Right kidney (tissue), 1 donor: ENCODE measurements at regions not wholly inside any gene's neighbourhood (a gene's known extent, or its start where the extent isn't known, plus 50 kb on each side); places are given as distances from the start of the nearest gene placed in this dataset.

Experiments used
- DNase-seq: peaks from one replicate; pipeline ENCODE4 v3.0.0-alpha.2; 2016

DNA sequence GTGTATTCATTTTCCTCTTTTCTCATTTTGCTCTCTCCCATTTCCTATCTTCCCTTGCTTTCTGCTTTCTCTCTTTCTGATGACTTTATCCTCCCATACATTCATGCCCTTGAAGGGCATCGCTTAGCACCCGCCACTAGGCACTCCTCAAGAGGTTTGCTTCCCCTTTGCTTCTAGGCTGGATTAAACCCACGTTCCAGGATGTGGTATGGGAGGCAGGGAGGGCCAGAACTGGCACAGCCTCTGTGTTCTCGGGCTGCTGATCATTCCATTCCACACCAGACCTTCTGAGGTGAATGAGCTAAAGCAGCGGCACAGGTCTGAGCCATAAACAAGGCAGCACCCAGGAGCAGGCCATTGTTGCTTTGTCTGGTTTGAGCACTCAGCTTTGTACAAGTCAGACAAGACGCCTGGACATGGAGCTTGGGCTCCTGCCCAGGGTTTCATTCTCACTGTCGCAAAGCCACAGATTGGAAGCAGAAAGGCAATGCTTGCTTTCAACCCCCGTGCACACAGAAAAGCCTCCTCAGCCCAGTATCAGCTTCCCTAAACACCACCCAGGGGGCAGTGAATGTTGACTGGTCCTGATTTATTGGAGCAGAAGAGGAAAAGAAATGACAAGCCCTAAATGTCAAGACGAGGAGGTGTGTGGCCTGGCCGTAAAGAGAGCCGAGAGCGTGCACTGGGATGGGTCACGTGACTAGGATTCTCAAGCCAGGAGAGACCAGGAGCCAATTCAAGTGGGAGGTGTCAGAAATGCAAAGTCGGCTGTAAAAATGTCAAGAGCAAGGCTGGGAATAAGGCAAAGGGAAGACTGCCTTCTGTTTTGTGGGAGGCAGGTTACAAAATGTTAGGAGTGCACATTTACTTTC is 218.0 kb upstream of the SERP2 start:
- DNase-seq, result peak; percentile 82

DNA sequence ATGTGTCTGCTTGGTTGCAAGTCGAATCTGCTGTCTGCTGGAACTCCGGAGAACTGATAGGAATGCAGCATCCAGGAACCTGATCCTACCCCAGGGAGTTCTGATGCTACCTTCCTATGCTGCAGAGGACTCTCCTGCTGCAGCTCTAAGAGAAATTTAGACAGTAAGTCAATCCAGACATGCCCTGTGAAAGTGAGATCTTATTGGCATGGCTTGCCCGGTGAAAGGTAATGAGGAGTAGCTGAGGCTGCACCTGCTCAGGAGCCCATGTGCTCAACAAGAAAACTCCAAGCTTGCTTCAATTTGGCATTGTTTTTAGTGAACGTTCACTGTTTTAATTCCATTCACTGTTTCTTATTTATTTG is 217.3 kb upstream of the SERP2 start:
- no peak for DNase-seq

DNA sequence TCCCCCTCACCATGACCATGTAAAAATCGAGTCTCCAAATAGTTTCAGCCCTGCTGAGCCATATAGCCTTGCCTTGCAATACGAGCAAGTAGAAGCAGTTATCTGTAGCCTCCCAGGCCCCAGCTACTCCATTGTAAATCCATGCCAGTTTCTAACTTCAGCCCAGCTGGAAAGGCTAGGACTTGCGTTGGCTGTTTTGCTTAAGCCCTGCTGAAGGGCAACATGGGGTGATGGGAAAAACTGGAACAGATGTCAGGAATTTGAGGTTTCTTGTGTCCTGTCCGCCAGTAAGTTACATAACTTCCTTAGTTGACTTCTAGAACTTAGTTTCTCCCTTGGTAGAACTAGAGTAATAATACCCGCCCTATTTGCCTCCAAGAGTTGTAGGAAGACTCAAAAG is 216.0 kb upstream of the SERP2 start:
- DNase-seq, result no peak

DNA sequence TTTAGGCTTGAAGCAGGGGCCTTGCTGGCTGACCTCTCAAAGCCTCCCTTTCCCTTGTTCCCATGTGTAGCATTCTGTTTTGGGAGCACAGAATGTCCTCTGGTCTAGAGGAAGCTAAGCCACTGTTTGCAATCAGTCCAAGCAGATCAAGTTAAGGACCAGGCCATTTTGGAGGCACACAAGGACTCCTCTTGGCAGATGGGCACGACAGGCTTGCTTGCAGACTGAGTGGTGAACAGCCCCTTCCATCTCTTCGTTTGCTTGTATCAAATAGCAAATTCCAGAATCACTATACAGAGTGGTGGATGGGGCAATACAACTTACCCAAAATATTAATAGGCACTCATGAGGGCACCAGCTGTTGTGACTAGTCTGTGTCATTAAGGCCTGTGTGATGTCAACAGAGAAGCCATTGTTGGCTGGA is 215.5 kb upstream of the SERP2 start:
- no peak for DNase-seq

DNA sequence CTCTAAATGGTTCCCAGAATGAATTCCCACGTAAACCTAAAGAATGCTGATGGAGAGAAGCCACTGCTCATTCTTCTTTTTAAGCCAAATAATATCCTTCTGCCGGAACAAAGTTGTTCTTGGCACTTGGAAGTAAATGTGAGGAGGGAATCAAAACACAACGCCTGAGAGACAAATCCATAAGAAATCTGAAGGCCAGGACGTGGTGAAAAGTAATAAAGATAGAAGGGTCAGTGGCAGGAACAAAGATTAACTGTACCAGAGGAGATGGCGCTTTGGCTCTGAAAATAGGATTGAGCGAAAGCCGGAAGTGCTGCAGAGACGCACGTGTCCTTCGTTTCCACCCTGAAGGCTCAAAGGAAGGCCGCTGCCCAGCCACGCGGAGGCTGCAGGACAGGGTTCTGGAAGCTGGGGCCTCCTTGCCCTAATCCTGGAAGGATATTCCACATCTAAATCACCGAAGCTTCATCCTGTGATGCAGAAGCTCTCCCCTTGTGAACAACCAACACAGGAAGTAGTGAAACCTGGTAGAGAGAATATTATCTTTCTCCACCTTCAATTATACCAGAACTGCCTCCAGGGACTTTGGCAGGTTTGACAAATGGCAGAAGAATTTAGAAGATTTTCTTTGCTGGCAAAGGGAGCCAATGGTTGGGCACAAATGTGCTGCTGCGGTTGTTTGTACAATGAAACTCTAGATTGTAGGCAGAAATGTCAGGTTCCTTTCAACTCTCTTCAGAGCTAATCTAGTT is 214.6 kb upstream of the SERP2 start:
- no peak for DNase-seq

DNA sequence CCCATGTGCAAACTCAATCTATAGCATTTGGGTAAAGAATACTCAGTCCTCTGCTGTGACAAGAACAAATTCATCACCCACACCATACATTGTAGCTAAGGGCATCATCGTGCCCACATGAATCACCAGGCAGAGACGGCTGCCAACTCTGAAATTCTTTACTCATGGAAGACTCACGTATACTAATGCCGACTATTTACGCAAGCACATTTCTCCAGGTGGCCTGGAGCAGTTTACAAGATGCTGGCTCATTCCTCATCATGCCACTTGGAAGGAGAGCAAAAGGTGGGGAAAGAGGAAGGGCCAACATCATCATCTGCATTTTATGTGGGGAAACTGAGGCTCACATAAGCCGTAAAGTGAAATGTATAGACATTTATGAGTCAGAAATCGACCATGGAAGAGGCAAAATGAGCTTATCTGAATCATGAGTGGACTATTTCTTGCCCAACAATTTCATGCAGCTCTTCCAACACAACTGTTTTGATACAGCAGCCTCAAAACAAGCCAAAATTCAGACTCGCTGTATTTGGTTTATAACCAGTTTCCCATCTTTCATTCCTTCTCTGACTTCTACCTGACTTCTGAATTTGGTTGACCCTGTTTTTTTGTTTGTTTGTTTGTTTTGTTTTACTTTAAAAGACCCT is 213.9 kb upstream of the SERP2 start:
- DNase-seq, result no peak

DNA sequence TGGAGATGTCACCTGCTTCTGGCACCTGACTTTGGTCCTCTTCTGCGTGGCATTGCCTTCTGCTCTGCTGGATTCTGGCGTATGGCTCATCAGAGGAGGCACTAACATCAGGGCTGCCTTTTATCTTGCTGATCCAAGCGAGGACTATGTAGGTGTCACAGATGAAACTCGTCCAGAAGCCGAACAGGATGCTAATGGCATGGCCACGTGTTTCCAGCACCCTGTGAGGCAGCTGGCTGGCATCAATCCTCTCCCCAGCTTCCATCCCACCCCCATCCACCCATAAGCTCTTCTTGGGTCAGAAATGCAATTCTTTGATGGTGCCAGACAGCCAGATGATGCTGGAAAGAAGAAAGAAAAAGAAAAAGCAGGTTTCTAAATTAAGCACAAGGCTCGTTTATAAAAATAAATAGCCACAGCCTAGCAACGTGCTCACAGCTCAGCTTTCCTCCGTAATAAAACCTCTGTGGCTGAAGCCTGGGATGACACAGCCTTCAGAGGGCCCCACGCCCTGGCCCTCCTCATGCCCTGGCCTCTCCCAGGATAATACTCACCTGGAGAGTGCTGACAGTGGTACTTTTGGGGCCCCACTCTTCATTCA is 212.9 kb upstream of the SERP2 start:
- DNase-seq, result no peak

DNA sequence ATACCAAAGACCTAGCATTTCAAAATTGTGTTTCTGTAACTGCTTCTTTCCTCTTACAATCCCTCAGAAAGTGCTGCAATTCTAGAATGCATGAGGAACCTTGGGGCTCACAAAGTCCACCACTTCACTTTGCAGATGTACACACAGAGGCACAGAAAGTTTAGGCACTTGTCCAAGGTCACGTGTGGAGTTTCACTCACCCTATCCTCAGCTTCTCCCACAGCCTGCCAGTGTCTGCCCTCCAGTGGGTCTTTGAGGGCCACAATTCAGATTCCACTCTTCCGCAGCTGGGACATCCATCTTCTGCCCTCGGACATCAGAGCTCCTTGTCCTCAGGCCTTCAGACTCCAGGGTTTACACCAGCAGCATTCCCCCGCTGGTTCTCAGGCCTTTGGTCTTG is 210.5 kb upstream of the SERP2 start:
- no peak for DNase-seq

DNA sequence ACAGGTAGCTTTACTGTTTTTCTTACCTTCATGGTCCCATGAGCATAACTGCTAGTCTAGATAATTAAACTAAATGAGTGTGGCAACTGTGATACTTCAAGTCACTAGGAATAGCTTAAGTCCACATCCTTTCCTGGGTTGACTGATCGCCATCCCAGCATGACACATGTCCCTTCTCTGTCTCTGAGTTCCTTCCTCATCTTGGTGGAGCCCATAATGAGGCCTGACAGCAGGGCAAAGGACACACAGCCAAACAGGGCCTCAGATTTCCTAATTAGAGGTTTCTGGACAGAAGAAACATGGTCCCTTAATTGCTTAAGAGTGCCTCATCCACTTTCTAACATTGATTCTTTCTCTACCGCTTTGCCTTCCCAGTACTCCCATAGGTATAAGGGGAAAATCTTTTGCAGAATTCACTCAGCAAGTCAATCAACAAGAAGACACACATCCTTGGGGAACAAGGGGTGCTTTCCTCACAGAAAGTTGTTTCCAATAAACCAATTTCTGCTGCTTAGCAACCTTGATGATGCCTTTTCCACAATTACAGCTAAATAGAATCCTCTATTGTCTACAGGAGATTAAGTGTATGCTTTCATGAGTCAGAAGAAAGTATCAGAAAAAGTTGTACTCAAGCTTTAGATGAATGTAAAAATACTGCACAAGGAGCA is 208.3 kb upstream of the SERP2 start:
- DNase-seq, result no peak

DNA sequence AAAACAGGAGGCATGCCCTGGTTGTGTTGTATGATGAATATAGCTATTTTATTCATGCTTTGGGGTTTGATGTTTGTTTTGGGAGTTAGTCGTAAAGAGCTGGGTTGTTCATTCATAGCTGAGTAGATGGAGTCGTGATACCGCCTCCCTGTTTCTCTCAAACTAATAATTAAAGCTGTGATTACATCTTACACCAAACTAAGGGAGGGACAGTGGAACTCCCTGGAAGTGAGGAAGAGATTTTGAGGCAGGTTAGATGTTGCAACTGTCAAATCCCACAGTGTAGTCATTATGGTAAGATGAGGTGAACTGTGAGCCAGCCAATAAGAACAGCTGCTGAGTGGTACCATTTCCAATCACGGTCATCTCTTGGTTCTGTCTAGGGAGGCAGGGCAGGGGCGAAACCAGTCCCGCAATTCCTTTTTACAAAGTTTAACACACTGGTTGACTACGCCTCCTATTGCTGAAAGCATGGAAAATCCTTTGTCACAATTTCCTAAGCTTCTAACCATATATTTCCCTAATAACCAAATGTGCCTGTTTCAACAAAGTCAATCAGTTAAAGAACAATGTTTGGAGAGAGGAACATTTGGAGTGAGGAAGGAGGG is 207.6 kb upstream of the SERP2 start:
- no peak for DNase-seq

DNA sequence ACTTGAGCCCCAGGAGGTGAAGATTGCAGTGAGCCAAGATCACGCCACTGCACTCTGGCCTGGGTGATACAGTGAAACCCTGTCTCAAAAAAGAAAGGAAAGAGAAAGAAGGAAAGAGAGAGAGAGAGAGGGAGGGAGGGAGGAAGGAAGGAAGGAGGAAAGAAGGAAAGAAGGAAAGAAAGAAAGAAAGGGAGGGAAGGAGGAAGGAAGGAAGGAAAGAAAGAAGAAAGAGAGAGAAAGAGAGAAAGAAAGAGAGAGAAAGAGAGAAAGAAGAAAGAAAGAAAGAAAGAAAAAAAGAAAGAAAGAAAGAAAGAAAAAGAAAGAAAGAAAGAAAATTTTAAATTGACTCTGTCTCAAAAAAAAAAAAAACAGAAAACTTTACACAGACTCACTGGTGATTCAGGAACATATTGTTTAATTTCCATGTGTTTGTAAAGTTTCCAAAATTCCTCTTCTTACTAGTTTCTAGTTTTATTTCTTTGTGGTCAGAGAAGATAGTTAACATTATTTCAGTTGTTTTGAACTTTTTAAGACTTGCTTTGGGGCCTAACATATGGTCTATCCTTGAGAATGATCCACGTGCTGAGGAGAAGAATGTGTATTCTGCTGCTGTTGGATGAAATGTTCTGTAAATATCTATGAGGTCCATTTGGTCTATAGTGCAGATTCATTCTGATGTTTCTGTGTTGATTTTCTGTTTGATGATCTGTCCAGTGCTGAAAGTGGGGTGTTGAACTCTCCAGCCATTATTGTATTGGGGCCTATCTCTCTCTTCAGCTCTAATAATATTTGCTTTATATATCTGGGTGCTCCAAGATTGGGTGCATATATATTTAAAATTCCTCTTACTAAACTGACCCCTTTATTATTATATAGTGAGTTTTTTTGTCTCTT is 204.4 kb upstream of the SERP2 start:
- no peak for DNase-seq

DNA sequence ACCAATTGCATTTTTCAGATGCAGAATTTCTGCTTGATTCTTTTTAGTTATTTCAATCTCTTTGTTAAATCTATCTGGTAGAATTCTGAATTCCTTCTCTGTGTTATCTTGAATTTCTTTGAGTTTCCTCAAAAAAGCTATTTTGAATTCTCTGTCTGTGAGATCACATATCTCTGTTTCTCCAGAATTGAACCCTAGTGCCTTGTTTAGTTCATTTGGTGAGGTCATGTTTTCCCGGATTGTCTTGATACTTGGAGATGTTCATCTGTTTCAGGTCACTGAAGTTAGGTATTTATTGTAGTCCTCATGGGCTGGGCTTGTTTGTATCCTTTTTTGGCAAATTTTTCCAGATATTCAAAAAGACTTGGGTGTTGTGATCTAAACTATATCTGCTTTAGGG is 202.9 kb upstream of the SERP2 start:
- no peak for DNase-seq

DNA sequence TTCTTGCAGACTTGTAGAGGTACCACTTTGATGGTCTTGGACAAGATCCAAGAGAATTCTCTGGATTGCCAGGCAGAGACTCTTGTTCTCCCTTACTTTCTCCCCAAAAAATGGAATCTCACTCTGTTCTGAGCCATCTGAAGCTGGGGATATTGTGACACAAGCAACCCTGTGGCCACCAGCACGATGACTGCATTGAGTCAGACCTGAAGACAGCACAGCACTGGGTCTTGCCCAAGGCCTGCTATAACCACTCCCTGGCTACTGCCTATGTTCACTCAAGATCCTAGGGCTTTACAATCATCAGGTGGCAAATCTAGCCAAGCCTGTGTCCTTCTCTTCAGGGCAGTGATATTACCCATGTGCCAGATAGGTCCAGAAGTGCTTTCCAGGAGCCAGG is 202.5 kb upstream of the SERP2 start:
- DNase-seq, result no peak

DNA sequence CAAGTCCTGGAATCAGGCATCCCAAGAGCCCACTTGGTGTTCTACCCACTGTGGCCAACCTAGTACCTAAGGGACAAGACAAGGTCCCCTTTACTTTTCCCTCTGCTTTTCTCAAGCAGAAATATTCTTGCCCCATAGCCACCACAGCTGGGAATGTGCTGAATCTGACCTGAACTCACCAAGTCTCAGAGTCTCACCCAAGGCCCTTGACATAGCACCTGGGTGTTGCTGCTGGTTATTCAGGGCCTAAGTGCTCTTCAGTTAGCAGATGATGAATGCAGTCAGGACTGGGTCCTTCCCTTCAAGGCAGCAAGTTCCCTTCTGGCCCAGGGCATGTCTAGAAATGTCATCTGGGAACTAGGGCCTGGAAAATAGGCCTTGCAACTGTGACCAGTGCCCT is 201.8 kb upstream of the SERP2 start:
- DNase-seq, result no peak

DNA sequence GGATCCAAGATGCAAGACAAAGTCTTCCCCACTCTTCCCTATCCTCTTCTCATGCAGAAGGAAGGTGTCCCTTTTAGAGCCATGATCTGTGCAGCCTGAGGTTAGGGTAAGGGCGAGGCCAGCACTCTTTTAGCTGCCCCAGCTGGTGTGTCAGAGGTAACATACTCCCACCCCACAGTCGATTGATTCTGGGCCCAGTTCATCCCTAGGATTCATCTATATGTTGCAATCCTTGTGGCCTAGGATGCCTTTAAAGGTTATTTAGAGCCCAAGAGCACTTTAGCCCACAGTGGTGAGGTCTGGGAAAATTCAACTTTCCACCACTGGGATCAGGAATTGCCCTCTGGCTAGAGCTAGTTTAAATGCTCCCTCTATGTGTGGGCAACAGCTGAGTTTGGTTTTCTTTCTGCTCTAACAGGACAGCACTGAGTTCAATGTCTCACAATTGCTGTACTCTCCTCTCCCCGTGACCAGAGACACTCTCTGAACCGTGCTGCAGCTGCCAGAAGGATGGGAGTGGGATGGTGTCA is 201.3 kb upstream of the SERP2 start:
- no peak for DNase-seq

DNA sequence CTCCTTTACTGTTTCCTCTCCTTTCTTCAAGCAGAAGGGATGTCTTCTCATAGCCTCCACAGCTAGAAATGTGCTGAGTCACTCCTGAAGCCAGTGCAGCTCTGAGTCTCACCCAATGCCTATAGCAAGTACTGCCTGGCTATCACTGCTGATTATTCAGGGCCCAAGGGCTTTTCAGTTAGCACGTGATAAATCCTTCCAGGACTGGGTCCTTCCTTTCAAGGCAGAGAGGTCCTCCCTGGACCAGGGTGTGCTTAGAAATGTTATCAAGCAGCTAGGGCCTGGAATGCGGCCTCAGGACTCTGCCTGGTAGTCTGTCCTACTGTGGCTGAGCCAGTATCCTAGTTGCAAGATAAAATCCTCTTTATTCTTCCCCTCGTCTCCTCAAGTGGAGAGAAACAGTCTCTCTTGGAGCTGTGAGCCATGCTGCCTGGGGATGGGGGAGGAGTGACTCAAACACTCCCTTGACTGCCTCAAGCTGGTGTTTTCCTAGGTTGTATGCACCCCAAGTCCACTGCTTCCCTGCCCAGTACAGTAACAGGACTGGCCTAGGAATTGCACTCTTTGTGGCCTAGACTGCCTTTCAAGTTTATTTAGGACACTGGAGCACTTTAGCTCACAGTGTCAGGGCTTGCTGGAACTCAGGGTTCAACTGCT is 198.7 kb upstream of the SERP2 start:
- DNase-seq, result no peak

DNA sequence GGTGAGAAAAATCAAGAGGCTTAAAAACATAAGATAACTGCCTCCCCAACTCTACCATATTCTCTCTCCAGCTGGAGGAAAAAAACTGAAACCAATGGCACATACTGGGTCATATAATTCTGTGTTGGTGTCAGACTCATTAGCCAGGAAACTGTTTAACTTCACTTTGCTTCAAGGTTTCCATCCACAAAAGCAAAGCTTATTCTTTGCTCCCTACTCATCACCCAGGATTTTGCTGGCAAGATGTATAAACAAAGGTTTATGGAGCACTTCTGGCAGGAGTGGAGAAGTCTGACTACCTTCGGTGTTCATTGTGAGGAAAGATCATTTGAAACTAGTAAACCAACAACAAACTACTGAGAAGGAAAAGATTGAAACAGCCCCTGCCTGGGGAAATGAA is 197.5 kb upstream of the SERP2 start:
- no peak for DNase-seq

DNA sequence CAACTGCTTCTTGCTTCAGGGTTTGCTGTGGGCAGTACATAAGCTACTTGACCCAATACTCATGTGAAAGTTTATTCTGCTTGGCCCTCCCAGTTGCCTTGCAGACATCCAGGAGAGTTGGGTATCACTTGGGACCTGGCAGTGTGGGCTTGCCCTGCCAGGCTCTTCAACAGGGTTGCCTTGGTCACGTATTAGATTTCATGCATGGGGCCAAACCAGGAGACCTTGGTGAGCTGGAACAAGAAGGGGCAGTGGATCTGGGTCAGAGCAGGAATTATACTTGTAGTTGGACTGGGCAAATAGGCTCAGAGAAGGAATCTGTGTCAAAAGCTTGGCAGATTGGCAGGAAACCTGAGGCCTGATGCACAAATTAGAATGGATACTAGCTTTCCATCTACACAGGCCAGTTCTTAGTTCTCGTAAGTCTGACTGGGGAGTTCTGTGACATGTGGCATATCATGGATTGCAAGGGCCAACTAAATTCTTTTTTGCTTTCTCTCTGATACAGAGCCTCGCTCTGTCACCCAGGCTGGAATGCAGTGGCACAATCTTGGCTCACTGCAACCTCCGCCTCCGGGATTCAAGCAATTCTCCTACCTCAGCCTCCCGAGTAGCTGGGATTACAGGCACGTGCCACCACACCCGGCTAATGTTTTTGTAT is 192.6 kb upstream of the SERP2 start:
- DNase-seq, result no peak

DNA sequence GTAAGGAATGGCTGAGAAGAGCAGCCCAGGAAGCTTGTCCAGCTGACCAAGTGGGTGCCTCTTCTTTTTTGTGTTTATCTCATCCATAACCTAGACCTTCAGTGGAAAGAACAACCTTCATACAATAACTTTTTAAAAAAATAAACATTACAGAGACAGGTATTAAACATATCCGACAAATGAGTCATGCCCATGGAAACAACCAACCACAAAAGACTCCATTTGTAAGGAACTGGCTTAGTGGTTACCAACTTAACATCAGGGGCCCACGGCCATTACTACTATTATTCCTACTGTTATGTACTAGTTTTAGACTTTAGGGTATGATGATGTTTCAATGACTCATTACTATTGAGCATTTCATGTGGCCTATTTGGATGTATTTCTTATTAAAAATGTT is 191.7 kb upstream of the SERP2 start:
- DNase-seq, result no peak

DNA sequence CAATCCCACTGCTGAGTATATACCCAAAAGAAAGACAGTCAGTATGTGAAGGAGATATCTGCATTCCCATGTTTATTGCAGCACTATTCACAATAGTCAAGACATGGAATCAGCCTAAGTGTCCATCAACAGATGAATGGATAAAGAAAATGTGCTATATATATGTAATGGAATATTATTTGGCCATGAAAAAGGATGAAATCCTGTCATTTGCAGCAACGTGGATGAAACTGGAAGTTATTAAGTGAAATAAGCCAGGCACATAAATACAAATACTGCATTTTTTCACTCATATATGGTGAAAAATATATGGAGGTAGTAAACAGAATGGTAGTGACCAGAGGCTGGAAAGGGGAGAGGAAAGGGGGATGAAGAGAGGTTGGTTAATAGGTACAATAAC is 188.9 kb upstream of the SERP2 start:
- no peak for DNase-seq
